HCT116 (cell line): ENCODE measurements at regions not wholly inside any gene's neighbourhood (a gene's known extent, or its start where the extent isn't known, plus 50 kb on each side); places are given as distances from the start of the nearest gene placed in this dataset.

Source experiments
- EZH2phosphoT487 ChIP-seq: fragments of 200-600 bp; IDR thresholded peaks from 2 replicates; pipeline ENCODE4 v1.6.1; 2018; ENCODE audit warnings: antibody characterized with exemption, borderline replicate concordance
- JUND ChIP-seq: IDR thresholded peaks from 2 replicates; pipeline ENCODE4 v1.6.1; 2012
- POLR2A ChIP-seq: IDR thresholded peaks from 2 replicates; pipeline ENCODE4 v1.7.0; 2011; ENCODE audit warnings: borderline replicate concordance; ENCODE audit not compliant: insufficient read depth, insufficient read length; ENCODE audit errors: extremely low read depth
- POLR2AphosphoS5 ChIP-seq: IDR thresholded peaks from 2 replicates; pipeline ENCODE4 v1.6.1; 2011; ENCODE audit warnings: mild to moderate bottlenecking, low read depth, low read length, moderate library complexity
- SIN3A ChIP-seq: IDR thresholded peaks from 2 replicates; pipeline ENCODE4 v1.6.1; 2012; ENCODE audit warnings: low read depth
- SRF ChIP-seq: IDR thresholded peaks from 2 replicates; pipeline ENCODE4 v1.6.1; 2012; ENCODE audit warnings: low read depth
- ZNF274 ChIP-seq: fragments of 200-500 bp; sonication (Bioruptor generic); IDR thresholded peaks from 2 replicates; pipeline ENCODE4 v1.6.1; 2014; ENCODE audit warnings: mild to moderate bottlenecking, low read depth, low read length, inconsistent platforms
- TF ChIP-seq, protein P1 (sequence below), 3 experiments: fragments of 200-600 bp in 1 of 3; sonication (generic) in 1 of 3; IDR thresholded peaks in 2 of 3; conservative IDR thresholded peaks in 1 of 3; 2 replicates each; pipeline ENCODE4 v1.5.1; 2012 to 2017; ENCODE audit warnings: low read depth in 2 of 3, low read length in 2 of 3, antibody characterized with exemption in 1 of 3, borderline replicate concordance in 1 of 3, control low read depth in 1 of 3, mild to moderate bottlenecking in 1 of 3, mixed read lengths in 1 of 3, mixed run types in 1 of 3, moderate library complexity in 1 of 3; ENCODE audit not compliant: insufficient read depth in 1 of 3
- TF ChIP-seq, protein P2 (sequence below): IDR thresholded peaks from 2 replicates; pipeline ENCODE4 v1.6.1; 2012; ENCODE audit warnings: low read depth
- TF ChIP-seq, protein P3 (sequence below): IDR thresholded peaks from 2 replicates; pipeline ENCODE4 v1.6.1; 2012
- TF ChIP-seq, protein P4 (sequence below): IDR thresholded peaks from 2 replicates; pipeline ENCODE4 v1.6.1; 2011; ENCODE audit warnings: mild to moderate bottlenecking, low read length, moderate library complexity; ENCODE audit not compliant: insufficient replicate concordance; ENCODE audit errors: extremely low read depth

DNA sequence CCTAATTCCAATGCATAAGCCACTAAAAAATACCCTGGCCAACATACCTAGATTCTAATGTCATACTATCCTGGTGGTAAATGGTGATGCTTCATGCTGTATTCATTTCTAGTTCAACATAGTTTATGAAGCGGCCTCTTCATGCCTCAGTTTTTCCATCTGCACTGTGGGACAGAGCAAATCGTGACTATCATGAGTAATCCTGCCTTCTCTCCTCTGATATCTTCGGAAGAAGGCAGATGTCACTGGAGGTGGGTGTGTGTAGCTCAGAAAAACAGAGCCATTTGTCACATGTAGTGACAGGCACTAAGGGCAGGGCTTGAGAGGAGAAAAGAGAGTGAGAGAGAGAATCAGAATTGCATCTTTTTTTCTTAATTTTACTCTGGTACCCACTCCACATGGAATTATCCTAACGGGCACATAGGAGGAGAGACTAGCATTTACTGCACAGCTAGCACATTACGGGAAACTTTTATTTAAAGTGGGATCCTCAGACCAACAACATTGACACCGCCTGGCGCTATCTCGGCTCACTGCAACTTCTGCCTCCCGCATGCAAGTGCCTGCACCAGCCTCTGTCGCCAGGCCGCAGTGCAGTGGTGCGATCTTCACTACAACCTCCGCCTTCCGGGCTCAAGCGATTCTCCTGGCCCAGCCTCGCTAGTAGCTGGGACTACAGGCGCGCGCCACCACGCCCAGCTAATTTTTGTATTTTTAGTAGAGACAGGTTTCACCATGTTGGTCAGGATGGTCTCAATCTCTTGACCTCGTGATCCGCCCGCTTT is 78.4 kb upstream of the KCNA3 start:
- TF ChIP-seq, protein P1, sequence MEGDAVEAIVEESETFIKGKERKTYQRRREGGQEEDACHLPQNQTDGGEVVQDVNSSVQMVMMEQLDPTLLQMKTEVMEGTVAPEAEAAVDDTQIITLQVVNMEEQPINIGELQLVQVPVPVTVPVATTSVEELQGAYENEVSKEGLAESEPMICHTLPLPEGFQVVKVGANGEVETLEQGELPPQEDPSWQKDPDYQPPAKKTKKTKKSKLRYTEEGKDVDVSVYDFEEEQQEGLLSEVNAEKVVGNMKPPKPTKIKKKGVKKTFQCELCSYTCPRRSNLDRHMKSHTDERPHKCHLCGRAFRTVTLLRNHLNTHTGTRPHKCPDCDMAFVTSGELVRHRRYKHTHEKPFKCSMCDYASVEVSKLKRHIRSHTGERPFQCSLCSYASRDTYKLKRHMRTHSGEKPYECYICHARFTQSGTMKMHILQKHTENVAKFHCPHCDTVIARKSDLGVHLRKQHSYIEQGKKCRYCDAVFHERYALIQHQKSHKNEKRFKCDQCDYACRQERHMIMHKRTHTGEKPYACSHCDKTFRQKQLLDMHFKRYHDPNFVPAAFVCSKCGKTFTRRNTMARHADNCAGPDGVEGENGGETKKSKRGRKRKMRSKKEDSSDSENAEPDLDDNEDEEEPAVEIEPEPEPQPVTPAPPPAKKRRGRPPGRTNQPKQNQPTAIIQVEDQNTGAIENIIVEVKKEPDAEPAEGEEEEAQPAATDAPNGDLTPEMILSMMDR (IDR thresholded peaks at IDR 0.05 in 2 of 3, conservative IDR thresholded peaks at IDR 0.05 in 1 of 3; ENCODE audit: borderline replicate concordance in 1 of 3, insufficient read depth in 1 of 3, low read depth in 2 of 3, low read length in 2 of 3) = no peak
- TF ChIP-seq POLR2A = no peak
- TF ChIP-seq, protein P2, sequence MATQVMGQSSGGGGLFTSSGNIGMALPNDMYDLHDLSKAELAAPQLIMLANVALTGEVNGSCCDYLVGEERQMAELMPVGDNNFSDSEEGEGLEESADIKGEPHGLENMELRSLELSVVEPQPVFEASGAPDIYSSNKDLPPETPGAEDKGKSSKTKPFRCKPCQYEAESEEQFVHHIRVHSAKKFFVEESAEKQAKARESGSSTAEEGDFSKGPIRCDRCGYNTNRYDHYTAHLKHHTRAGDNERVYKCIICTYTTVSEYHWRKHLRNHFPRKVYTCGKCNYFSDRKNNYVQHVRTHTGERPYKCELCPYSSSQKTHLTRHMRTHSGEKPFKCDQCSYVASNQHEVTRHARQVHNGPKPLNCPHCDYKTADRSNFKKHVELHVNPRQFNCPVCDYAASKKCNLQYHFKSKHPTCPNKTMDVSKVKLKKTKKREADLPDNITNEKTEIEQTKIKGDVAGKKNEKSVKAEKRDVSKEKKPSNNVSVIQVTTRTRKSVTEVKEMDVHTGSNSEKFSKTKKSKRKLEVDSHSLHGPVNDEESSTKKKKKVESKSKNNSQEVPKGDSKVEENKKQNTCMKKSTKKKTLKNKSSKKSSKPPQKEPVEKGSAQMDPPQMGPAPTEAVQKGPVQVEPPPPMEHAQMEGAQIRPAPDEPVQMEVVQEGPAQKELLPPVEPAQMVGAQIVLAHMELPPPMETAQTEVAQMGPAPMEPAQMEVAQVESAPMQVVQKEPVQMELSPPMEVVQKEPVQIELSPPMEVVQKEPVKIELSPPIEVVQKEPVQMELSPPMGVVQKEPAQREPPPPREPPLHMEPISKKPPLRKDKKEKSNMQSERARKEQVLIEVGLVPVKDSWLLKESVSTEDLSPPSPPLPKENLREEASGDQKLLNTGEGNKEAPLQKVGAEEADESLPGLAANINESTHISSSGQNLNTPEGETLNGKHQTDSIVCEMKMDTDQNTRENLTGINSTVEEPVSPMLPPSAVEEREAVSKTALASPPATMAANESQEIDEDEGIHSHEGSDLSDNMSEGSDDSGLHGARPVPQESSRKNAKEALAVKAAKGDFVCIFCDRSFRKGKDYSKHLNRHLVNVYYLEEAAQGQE = no peak
- TF ChIP-seq, protein P3, sequence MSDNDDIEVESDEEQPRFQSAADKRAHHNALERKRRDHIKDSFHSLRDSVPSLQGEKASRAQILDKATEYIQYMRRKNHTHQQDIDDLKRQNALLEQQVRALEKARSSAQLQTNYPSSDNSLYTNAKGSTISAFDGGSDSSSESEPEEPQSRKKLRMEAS = no peak
- no peak for TF ChIP-seq EZH2phosphoT487
- no peak for TF ChIP-seq SIN3A
- no peak for TF ChIP-seq SRF
- no peak for TF ChIP-seq JUND
- TF ChIP-seq ZNF274 = no peak
- no peak for TF ChIP-seq POLR2AphosphoS5
- TF ChIP-seq, protein P4, sequence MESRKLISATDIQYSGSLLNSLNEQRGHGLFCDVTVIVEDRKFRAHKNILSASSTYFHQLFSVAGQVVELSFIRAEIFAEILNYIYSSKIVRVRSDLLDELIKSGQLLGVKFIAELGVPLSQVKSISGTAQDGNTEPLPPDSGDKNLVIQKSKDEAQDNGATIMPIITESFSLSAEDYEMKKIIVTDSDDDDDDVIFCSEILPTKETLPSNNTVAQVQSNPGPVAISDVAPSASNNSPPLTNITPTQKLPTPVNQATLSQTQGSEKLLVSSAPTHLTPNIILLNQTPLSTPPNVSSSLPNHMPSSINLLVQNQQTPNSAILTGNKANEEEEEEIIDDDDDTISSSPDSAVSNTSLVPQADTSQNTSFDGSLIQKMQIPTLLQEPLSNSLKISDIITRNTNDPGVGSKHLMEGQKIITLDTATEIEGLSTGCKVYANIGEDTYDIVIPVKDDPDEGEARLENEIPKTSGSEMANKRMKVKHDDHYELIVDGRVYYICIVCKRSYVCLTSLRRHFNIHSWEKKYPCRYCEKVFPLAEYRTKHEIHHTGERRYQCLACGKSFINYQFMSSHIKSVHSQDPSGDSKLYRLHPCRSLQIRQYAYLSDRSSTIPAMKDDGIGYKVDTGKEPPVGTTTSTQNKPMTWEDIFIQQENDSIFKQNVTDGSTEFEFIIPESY = no peak
